Esophagus muscularis mucosa (tissue), 4 donors: ENCODE measurements at regions not wholly inside any gene's neighbourhood (a gene's known extent, or its start where the extent isn't known, plus 50 kb on each side); places are given as distances from the start of the nearest gene placed in this dataset.

ENCODE experiments used
- DNase-seq: peaks from one replicate; pipeline ENCODE4 v3.0.0-alpha.2; 2017; ENCODE audit errors: extremely low spot score
- H3K27ac ChIP-seq, 4 donors: fragments of 200-600 bp; sonication (generic); replicated peaks in 1 of 4; 1 replicate in 3 of 4; 2 replicates in 1 of 4; pipeline ENCODE4 v1.5.1; 2016 to 2019; ENCODE audit warnings: mild to moderate bottlenecking in 1 of 4
- H3K27me3 ChIP-seq, 4 donors: fragments of 200-600 bp; sonication (generic); one replicate each; pipeline versions ENCODE4 v1.5.1 to v1.6.0; 2016 to 2019
- H3K36me3 ChIP-seq, 4 donors: fragments of 200-600 bp; sonication (generic); one replicate each; pipeline ENCODE4 v1.5.1; 2016 to 2019
- H3K4me1 ChIP-seq, 4 donors: fragments of 200-600 bp; sonication (generic); one replicate each; pipeline ENCODE4 v1.5.1; 2016 to 2019
- H3K4me3 ChIP-seq, 4 donors: fragments of 200-600 bp; sonication (generic); 1 replicate in 2 of 4; 2 replicates in 2 of 4; pipeline ENCODE4 v1.5.1; 2016 to 2019; ENCODE audit warnings: mild to moderate bottlenecking in 4 of 4, moderate library complexity in 1 of 4
- H3K9me3 ChIP-seq, 4 donors: fragments of 200-600 bp; sonication (generic); 1 replicate in 3 of 4; 2 replicates in 1 of 4; pipeline ENCODE4 v1.5.1; 2016 to 2019
- CTCF ChIP-seq, 3 experiments: fragments of 200-600 bp in 2 of 3; fragments of 450-650 bp in 1 of 3; sonication (generic) in 2 of 3; IDR thresholded peaks; one replicate each; pipeline ENCODE4 v1.5.1; 2017 to 2019; ENCODE audit warnings: antibody characterized with exemption in 3 of 3, mild to moderate bottlenecking in 2 of 3, moderate library complexity in 1 of 3
- EP300 ChIP-seq: sonication (generic); formaldehyde crosslinking; IDR thresholded peaks from one replicate; pipeline ENCODE4 v1.6.1; 2017; ENCODE audit warnings: antibody characterized with exemption
- POLR2A ChIP-seq: fragments of 450-650 bp; IDR thresholded peaks from one replicate; pipeline ENCODE4 v1.6.1; 2017; ENCODE audit warnings: antibody characterized with exemption, moderate library complexity, mild to moderate bottlenecking, low read depth
- POLR2AphosphoS5 ChIP-seq, 2 donors: sonication (generic); formaldehyde crosslinking; IDR thresholded peaks; one replicate each; pipeline ENCODE4 v1.6.1; 2017; ENCODE audit warnings: antibody characterized with exemption in 2 of 2
- WGBS: methylation state at CpG from one replicate; pipeline ENCODE4 v1.1.5; 2018; 5-methylcytosine and 5-hydroxymethylcytosine counted together
- intact Hi-C: fragments of 100-400 bp; cut with DNase I; formaldehyde crosslinking; loops from one replicate; pipeline ENCODE4 v1.15.1; 2023

GRCh38 chr3:18779704-18780103, 354.6 kb upstream of the SATB1 start:
- no peak for DNase-seq
- WGBS, result 71% methylated on average over 2 of the region's 2 CpGs
- H3K27ac ChIP-seq, result no peak overlapping the region
- intact Hi-C loops, result no loop called here
- H3K36me3 ChIP-seq, result no peaks in the 10 kb centered on the region
- no peak overlapping the region for H3K4me3 ChIP-seq
- no peaks in the 10 kb centered on the region for H3K27me3 ChIP-seq
- TF ChIP-seq POLR2AphosphoS5 (IDR thresholded peaks at IDR 0.05) (no peak), POLR2A (no peak), CTCF (IDR thresholded peaks at IDR 0.05) (no peak), EP300 (no peak)
- no peaks in the 10 kb centered on the region for H3K4me1 ChIP-seq
- H3K9me3 ChIP-seq, result no peaks in the 10 kb centered on the region

GRCh38 chr3:18778598-18778997, 353.5 kb upstream of the SATB1 start:
- TF ChIP-seq CTCF (IDR thresholded peaks at IDR 0.05) (no peak), EP300 (no peak), POLR2AphosphoS5 (IDR thresholded peaks at IDR 0.05) (no peak), POLR2A (no peak)
- no peak for DNase-seq
- H3K4me3 ChIP-seq, result no peak overlapping the region
- H3K9me3 ChIP-seq, result no peaks in the 10 kb centered on the region
- intact Hi-C loops, result no loop called here
- WGBS, result 62% methylated on average over 2 of the region's 2 CpGs
- H3K4me1 ChIP-seq, result no peaks in the 10 kb centered on the region
- no peak overlapping the region for H3K27ac ChIP-seq
- H3K27me3 ChIP-seq, result no peaks in the 10 kb centered on the region
- no peaks in the 10 kb centered on the region for H3K36me3 ChIP-seq

- H3K9me3 ChIP-seq, result no peaks in the 10 kb centered on the region
- H3K4me3 ChIP-seq, result no peak overlapping the region
- intact Hi-C loops, result no loop called here
- no peak for DNase-seq
- no peaks in the 10 kb centered on the region for H3K4me1 ChIP-seq
- H3K27me3 ChIP-seq, result no peaks in the 10 kb centered on the region
- no peaks in the 10 kb centered on the region for H3K36me3 ChIP-seq
- no peak overlapping the region for H3K27ac ChIP-seq
- TF ChIP-seq POLR2A (no peak), POLR2AphosphoS5 (IDR thresholded peaks at IDR 0.05) (no peak), EP300 (no peak), CTCF (IDR thresholded peaks at IDR 0.05) (no peak)
These were observed 353.0 kb upstream of the SATB1 start for GRCh38 chr3:18778094-18778493.

- no peak for DNase-seq
- no peak overlapping the region for H3K4me3 ChIP-seq
- TF ChIP-seq POLR2AphosphoS5 (IDR thresholded peaks at IDR 0.05) (no peak), POLR2A (no peak), CTCF (IDR thresholded peaks at IDR 0.05) (no peak), EP300 (no peak)
- WGBS, result 95% methylated on average over 2 of the region's 2 CpGs
- H3K36me3 ChIP-seq, result no peaks in the 10 kb centered on the region
- H3K27me3 ChIP-seq, result no peaks in the 10 kb centered on the region
- intact Hi-C loops, result no loop called here
- H3K9me3 ChIP-seq, result no peaks in the 10 kb centered on the region
- no peak overlapping the region for H3K27ac ChIP-seq
- no peaks in the 10 kb centered on the region for H3K4me1 ChIP-seq
These were observed 350.4 kb upstream of the SATB1 start for GRCh38 chr3:18775501-18775900.

- TF ChIP-seq EP300 (no peak), CTCF (IDR thresholded peaks at IDR 0.05) (no peak), POLR2AphosphoS5 (IDR thresholded peaks at IDR 0.05) (no peak), POLR2A (no peak)
- 68% methylated on average over 2 of the region's 2 CpGs for WGBS
- Histone ChIP-seq H3K4me3 (no peak overlapping the region), H3K36me3 (no peaks in the 10 kb centered on the region), H3K4me1 (no peaks in the 10 kb centered on the region), H3K9me3 (no peaks in the 10 kb centered on the region), H3K27ac (no peak overlapping the region), H3K27me3 (no peaks in the 10 kb centered on the region)
- DNase-seq, result no peak
- intact Hi-C loops, result no loop called here
These were observed 349.4 kb upstream of the SATB1 start for GRCh38 chr3:18774319-18775088.
